H1 (cell line): ENCODE measurements at regions not wholly inside any gene's neighbourhood (a gene's known extent, or its start where the extent isn't known, plus 50 kb on each side); places are given as distances from the start of the nearest gene placed in this dataset.

Experiments used
- CHD7 ChIP-seq: fragments of 300-600 bp; sonication (generic); IDR thresholded peaks from 2 replicates; pipeline ENCODE4 v1.7.1; 2012; ENCODE audit warnings: low read length, moderate library complexity, mild to moderate bottlenecking, inconsistent platforms; ENCODE audit not compliant: insufficient replicate concordance

DNA sequence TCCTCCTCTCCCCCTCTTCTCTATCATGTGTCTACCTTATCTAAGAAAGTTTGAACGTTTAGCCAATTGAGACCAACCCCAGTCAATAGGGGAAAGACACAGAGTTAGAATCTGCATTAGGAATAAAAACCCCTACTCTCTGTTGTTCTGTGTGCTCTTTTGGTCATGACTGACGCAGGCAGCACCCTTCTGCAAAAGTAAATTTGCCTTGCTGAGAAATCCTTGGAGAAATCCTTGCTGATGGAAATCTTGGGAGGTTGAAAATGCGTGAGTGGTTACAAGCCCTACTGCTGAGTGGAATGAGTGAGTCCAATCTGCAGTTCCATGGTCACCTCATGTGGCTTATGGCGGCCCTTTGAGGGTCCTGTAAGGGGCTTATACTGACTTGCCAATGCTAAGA, 145.2 kb downstream of the AASDHPPT start (continued):
- no peak for TF ChIP-seq CHD7
